B cell (primary cell): ENCODE measurements at regions not wholly inside any gene's neighbourhood (a gene's known extent, or its start where the extent isn't known, plus 50 kb on each side); places are given as distances from the start of the nearest gene placed in this dataset.
"Not testable (repeated sequence)": the region's sequence is repeated elsewhere in the genome, so short reads cannot be mapped to it uniquely, and the experiment has no call there.

Experiments
- ATAC-seq: fragments of 200-7000 bp; cut with Tn5 transposase; one replicate; pipeline ENCODE4 v1.10.0; 2021; ENCODE audit warnings: low read depth, mild to moderate bottlenecking, moderate number of reproducible peaks, moderate library complexity
- CTCF ChIA-PET: fragments of 350-600 bp; sonication (Branson Sonifier 250); formaldehyde crosslinking; loops from one replicate; lab custom pipeline; 2021; ENCODE audit warnings: antibody characterized with exemption, inconsistent platforms; lab: Charles Lee
- POLR2A ChIA-PET: fragments of 350-600 bp; sonication (Branson Sonifier 250); formaldehyde crosslinking; loops from one replicate; lab custom pipeline; 2021; ENCODE audit warnings: antibody characterized with exemption; lab: Charles Lee
- DNase-seq: peaks from one replicate; pipeline ENCODE4 v3.0.0; 2013
- H2AFZ ChIP-seq: 2 replicates; pipeline ENCODE4 v1.6.1; 2012; ENCODE audit warnings: mild to moderate bottlenecking, low read depth, low read length; ENCODE audit not compliant: insufficient read depth, poor library complexity, severe bottlenecking
- H3K27ac ChIP-seq, 2 donors: 1 replicate in 1 of 2; 2 replicates in 1 of 2; pipeline ENCODE4 v1.5.1; 2012 to 2013; ENCODE audit warnings: low read length in 2 of 2, mild to moderate bottlenecking in 2 of 2, moderate library complexity in 1 of 2
- H3K27me3 ChIP-seq, 4 experiments: fragments of 200-600 bp in 1 of 4; sonication (generic) in 1 of 4; replicated peaks in 1 of 4; 1 replicate in 2 of 4; 2 replicates in 2 of 4; pipeline versions ENCODE4 v1.6.1 to v1.7.0; 2013 to 2016; ENCODE audit warnings: low read length in 3 of 4, mild to moderate bottlenecking in 2 of 4, mixed read lengths in 1 of 4, moderate library complexity in 1 of 4; ENCODE audit not compliant: insufficient read depth in 4 of 4, control insufficient read depth in 3 of 4; ENCODE audit errors: control extremely low read depth in 1 of 4
- H3K36me3 ChIP-seq, 2 experiments: replicated peaks in 1 of 2; 1 replicate in 1 of 2; 2 replicates in 1 of 2; pipeline versions ENCODE4 v1.6.1 to v1.7.1; 2013; ENCODE audit warnings: low read length in 1 of 2; ENCODE audit not compliant: insufficient read depth in 2 of 2, control insufficient read depth in 1 of 2; ENCODE audit errors: control extremely low read depth in 1 of 2, extremely low read depth in 1 of 2
- H3K4me1 ChIP-seq, 2 donors: fragments of 200-600 bp in 1 of 2; sonication (generic) in 1 of 2; 1 replicate in 1 of 2; 2 replicates in 1 of 2; pipeline versions ENCODE4 v1.5.1 to v1.6.1; 2013 to 2017; ENCODE audit warnings: low read length in 2 of 2; ENCODE audit not compliant: control insufficient read depth in 2 of 2, insufficient read depth in 2 of 2
- H3K4me2 ChIP-seq: replicated peaks from 2 replicates; pipeline ENCODE3; 2012; ENCODE audit warnings: mild to moderate bottlenecking, low read depth, low read length; ENCODE audit not compliant: poor library complexity, severe bottlenecking
- H3K4me3 ChIP-seq, 5 experiments: fragments of 200-600 bp in 1 of 5; sonication (generic) in 1 of 5; 1 replicate in 3 of 5; 2 replicates in 2 of 5; pipeline versions ENCODE4 v1.5.1 to v1.7.0; 2011 to 2016; ENCODE audit warnings: low read length in 4 of 5, mild to moderate bottlenecking in 4 of 5, low read depth in 2 of 5, control low read depth in 1 of 5, moderate library complexity in 1 of 5; ENCODE audit not compliant: insufficient read depth in 1 of 5; ENCODE audit errors: control extremely low read depth in 1 of 5, extremely low read depth in 1 of 5
- H3K79me2 ChIP-seq: fragments of 200-600 bp; sonication (generic); one replicate; pipeline ENCODE4 v1.6.0; 2016; ENCODE audit warnings: low read length; ENCODE audit not compliant: control insufficient read depth, insufficient read depth
- H3K9ac ChIP-seq: fragments of 200-600 bp; sonication (generic); 2 replicates; pipeline ENCODE4 v1.6.1; 2017; ENCODE audit warnings: mild to moderate bottlenecking, low read length, moderate library complexity
- H3K9me3 ChIP-seq, 3 donors: one replicate each; pipeline versions ENCODE4 v1.6.1 to v1.7.1; 2013; ENCODE audit warnings: low read length in 2 of 3; ENCODE audit not compliant: control insufficient read depth in 2 of 3, insufficient read depth in 1 of 3; ENCODE audit errors: control extremely low read depth in 1 of 3
- H4K20me1 ChIP-seq: 2 replicates; pipeline ENCODE4 v1.6.0; 2012; ENCODE audit warnings: mild to moderate bottlenecking, low read length; ENCODE audit not compliant: insufficient read depth, control insufficient read depth, poor library complexity, severe bottlenecking
- H3K27ac Mint-ChIP-seq: one replicate; pipeline ENCODE4 v1.8.0; 2021; ENCODE audit warnings: mixed read lengths
- H3K27me3 Mint-ChIP-seq: one replicate; pipeline ENCODE4 v1.8.0; 2021; ENCODE audit warnings: mixed read lengths
- H3K4me1 Mint-ChIP-seq: one replicate; pipeline ENCODE4 v1.8.0; 2021; ENCODE audit warnings: mixed read lengths
- H3K4me3 Mint-ChIP-seq: one replicate; pipeline ENCODE4 v1.8.0; 2021; ENCODE audit warnings: mixed read lengths
- H3K9me3 Mint-ChIP-seq: one replicate; pipeline ENCODE4 v1.8.0; 2022; ENCODE audit warnings: mixed read lengths; ENCODE audit not compliant: insufficient read depth
- CTCF ChIP-seq: fragments of 200-600 bp; IDR thresholded peaks from one replicate; pipeline ENCODE4 v1.8.0; 2022; ENCODE audit warnings: antibody characterized with exemption, mild to moderate bottlenecking
- EZH2 ChIP-seq: IDR thresholded peaks from 2 replicates; pipeline ENCODE4 v1.6.1; 2012; ENCODE audit warnings: borderline replicate concordance, low read depth, mild to moderate bottlenecking, moderate library complexity, low read length; ENCODE audit not compliant: insufficient read depth, poor library complexity, severe bottlenecking
- WGBS: methylation state at CpG from one replicate; pipeline ENCODE4 v1.1.5; 2013; ENCODE audit warnings: missing lambda C conversion rate; ENCODE audit not compliant: insufficient coverage; 5-methylcytosine and 5-hydroxymethylcytosine counted together
- intact Hi-C: fragments of 100-400 bp; cut with micrococcal nuclease; formaldehyde crosslinking; loops from one replicate; pipeline ENCODE4 v1.10.0; 2022

- no peak overlapping the region for H3K4me3 Mint-ChIP-seq
- ChIA-PET CTCF (interaction anchor here (1.1 to 2.0 kb wide), 2 partner anchors 198 to 203 kb away, joined by 4 to 8 read pairs; no protein-coding TSS in a partner anchor), POLR2A (no interaction called here)
- H3K27ac Mint-ChIP-seq, result no peak overlapping the region
- peaks cover 5% of the 10 kb centered on the region for H3K27me3 Mint-ChIP-seq
- H3K79me2 ChIP-seq, result no peaks in the 10 kb centered on the region
- WGBS, result 63% methylated on average over 3 of the region's 3 CpGs
- no peaks in the 10 kb centered on the region for H3K27me3 ChIP-seq
- no peak overlapping the region for H3K27ac ChIP-seq
- no peaks in the 10 kb centered on the region for H3K9me3 ChIP-seq
- no peak overlapping the region for H3K4me3 ChIP-seq
- no peak overlapping the region for H2AFZ ChIP-seq
- peaks cover 6 to 10% of the 10 kb centered on the region in 2 donors for H3K4me1 ChIP-seq
- DNase-seq (no peak), ATAC-seq (no peak)
- no peak overlapping the region for H3K9ac ChIP-seq
- H4K20me1 ChIP-seq, result no peaks in the 10 kb centered on the region
- TF ChIP-seq EZH2 (no peak), CTCF (no peak)
- H3K9me3 Mint-ChIP-seq, result no peaks in the 10 kb centered on the region
- H3K4me1 Mint-ChIP-seq, result peaks cover 17% of the 10 kb centered on the region
- H3K4me2 ChIP-seq, result no peak overlapping the region
- intact Hi-C loops, result loop anchor here (5.0 kb wide), 1 partner anchor 1311 kb away; no protein-coding TSS in a partner anchor
- H3K36me3 ChIP-seq, result no peaks in the 10 kb centered on the region
Observed at GRCh38 chr3:18556001-18556408, 130.9 kb upstream of the SATB1 start.

GRCh38 chr3:18552579-18553105 is 127.5 kb upstream of the SATB1 start:
- H3K9ac ChIP-seq, H3K9me3 Mint-ChIP-seq, H3K4me3 ChIP-seq, ATAC-seq, H3K79me2 ChIP-seq, intact Hi-C loops, H4K20me1 ChIP-seq, DNase-seq, H3K4me1 Mint-ChIP-seq, H2AFZ ChIP-seq, POLR2A ChIA-PET, H3K36me3 ChIP-seq, H3K27me3 Mint-ChIP-seq, H3K27ac Mint-ChIP-seq, H3K9me3 ChIP-seq, H3K4me3 Mint-ChIP-seq, H3K27ac ChIP-seq, H3K4me1 ChIP-seq, H3K27me3 ChIP-seq, H3K4me2 ChIP-seq: not testable (repeated sequence)
- CTCF ChIA-PET, result interaction anchor here (0.6 kb wide), 1 partner anchor 131 kb away, joined by 4 read pairs; no protein-coding TSS in a partner anchor
- WGBS, result 94% methylated on average over 5 of the region's 9 CpGs
